Rectal smooth muscle tissue (tissue), 1 donor: ENCODE measurements at regions not wholly inside any gene's neighbourhood (a gene's known extent, or its start where the extent isn't known, plus 50 kb on each side); places are given as distances from the start of the nearest gene placed in this dataset.

Source experiments
- H3K27ac ChIP-seq: one replicate; pipeline ENCODE4 v1.7.0; 2013; ENCODE audit warnings: low read depth, low read length, inconsistent platforms
- H3K27me3 ChIP-seq: one replicate; pipeline ENCODE4 v1.7.0; 2013; ENCODE audit warnings: low read length; ENCODE audit not compliant: control insufficient read depth, insufficient read depth
- H3K36me3 ChIP-seq: one replicate; pipeline ENCODE4 v1.7.0; 2013; ENCODE audit warnings: low read length; ENCODE audit not compliant: control insufficient read depth, insufficient read depth
- H3K4me1 ChIP-seq: one replicate; pipeline ENCODE4 v1.7.0; 2013; ENCODE audit warnings: low read length; ENCODE audit not compliant: control insufficient read depth, insufficient read depth
- H3K4me3 ChIP-seq: one replicate; pipeline ENCODE4 v1.7.0; 2013; ENCODE audit warnings: low read length
- H3K9ac ChIP-seq: one replicate; pipeline ENCODE4 v1.7.0; 2013; ENCODE audit warnings: low read length

- Histone ChIP-seq H3K9ac (no peak overlapping the region), H3K4me3 (no peak overlapping the region), H3K36me3 (no peaks in the 10 kb centered on the region), H3K4me1 (peaks cover 7% of the 10 kb centered on the region), H3K27me3 (no peaks in the 10 kb centered on the region), H3K27ac (no peak overlapping the region)
Measured at GRCh38 chr2:150610670-150611279, 123.3 kb upstream of the RND3 start.

GRCh38 chr2:150609831-150610582 lies 122.5 kb upstream of the RND3 start:
- Histone ChIP-seq H3K9ac (no peak overlapping the region), H3K27me3 (no peaks in the 10 kb centered on the region), H3K27ac (no peak overlapping the region), H3K4me3 (no peak overlapping the region), H3K4me1 (peaks cover 7% of the 10 kb centered on the region), H3K36me3 (no peaks in the 10 kb centered on the region)

GRCh38 chr2:150608341-150608740 lies 120.9 kb upstream of the RND3 start:
- Histone ChIP-seq H3K27me3 (no peaks in the 10 kb centered on the region), H3K27ac (no peak overlapping the region), H3K4me3 (no peak overlapping the region), H3K9ac (no peak overlapping the region), H3K36me3 (no peaks in the 10 kb centered on the region), H3K4me1 (peaks cover 6% of the 10 kb centered on the region)

DNA sequence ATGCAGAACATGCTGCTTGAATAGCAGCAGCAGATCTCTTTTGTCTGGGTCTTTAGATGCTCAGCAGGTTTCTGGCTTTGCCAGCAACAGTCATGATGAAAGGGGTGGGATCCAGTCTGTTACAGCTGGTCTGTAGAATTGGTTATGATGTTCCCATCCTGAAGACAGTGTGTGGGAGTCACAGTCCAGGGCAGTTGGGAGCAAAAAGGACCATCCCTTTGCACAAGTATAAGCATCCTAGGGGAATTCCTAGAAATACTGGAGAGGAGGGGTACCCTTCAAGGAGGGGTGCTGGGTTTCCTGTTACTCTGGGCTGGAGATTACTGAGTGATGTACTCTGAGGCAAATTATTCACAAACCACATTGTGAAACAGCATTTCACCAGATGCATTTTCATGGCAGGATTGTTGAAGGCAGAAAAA lies 119.9 kb upstream of the RND3 start:
- Histone ChIP-seq H3K9ac (no peak overlapping the region), H3K36me3 (no peaks in the 10 kb centered on the region), H3K4me3 (no peak overlapping the region), H3K4me1 (peaks cover 3% of the 10 kb centered on the region), H3K27ac (no peak overlapping the region), H3K27me3 (no peaks in the 10 kb centered on the region)

GRCh38 chr2:150606380-150607060 lies 119.1 kb upstream of the RND3 start:
- Histone ChIP-seq H3K36me3 (no peaks in the 10 kb centered on the region), H3K27ac (no peak overlapping the region), H3K27me3 (no peaks in the 10 kb centered on the region), H3K4me1 (peaks cover 3% of the 10 kb centered on the region), H3K4me3 (no peak overlapping the region), H3K9ac (no peak overlapping the region)

GRCh38 chr2:150605664-150606063 lies 118.2 kb upstream of the RND3 start:
- Histone ChIP-seq H3K36me3 (no peaks in the 10 kb centered on the region), H3K4me3 (no peak overlapping the region), H3K27me3 (no peaks in the 10 kb centered on the region), H3K27ac (no peak overlapping the region), H3K9ac (no peak overlapping the region), H3K4me1 (peaks cover 3% of the 10 kb centered on the region)

DNA sequence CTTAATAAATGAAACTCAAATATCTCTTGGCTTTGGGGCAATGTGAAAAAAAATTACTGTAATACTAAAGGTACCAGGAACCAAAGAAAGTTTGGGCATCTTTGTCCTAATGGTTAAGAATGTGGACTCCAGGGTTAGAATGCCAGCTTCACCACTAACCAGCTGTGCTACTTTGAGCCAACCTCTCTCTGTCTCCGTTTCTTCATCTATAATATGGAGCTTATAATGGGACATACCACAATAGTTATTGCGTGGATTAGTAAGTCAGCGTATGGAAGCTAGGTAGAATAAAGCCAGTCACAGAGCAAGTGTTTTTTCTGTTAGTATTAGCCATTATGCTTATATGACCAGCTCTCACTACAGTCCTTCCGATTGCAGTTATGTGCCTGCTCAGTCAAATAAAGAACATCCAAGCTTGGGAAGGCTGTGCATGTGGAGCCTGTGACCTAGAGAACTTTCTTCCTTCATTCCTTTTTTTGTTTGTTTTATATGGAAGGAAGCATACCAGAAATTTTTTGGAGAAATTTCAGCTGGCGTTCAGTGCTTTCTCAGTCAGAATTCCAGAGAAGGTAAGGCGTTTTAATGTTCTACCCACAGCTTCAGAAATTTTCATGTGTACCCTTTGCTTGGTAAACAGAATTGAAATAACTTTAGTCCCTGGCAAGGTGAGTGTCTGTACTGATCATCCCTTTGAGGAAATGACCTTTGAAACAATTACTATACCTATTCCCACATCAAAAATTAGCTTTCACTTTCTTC lies 114.0 kb upstream of the RND3 start:
- Histone ChIP-seq H3K9ac (no peak overlapping the region), H3K4me1 (no peaks in the 10 kb centered on the region), H3K27ac (no peak overlapping the region), H3K4me3 (no peak overlapping the region), H3K27me3 (no peaks in the 10 kb centered on the region), H3K36me3 (no peaks in the 10 kb centered on the region)

DNA sequence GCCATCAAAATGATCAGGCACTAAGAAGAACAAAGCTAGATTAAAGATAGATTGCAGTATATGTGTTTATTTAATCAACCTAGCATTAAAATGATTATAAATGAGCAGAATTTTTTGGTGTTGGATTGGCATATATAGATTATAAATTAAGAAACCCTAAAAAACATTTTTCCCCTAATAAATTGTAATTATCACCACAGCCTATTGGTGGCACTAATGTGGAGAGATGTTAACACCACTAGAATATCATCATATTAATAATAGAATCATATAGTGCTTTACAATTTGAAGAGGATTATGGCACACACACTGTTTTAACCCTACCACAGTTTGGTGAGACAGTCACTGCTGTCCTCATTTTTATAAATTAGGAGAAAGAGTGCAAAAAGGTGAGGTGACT lies 112.4 kb upstream of the RND3 start:
- no peaks in the 10 kb centered on the region for H3K27me3 ChIP-seq
- no peak overlapping the region for H3K4me3 ChIP-seq
- no peaks in the 10 kb centered on the region for H3K36me3 ChIP-seq
- no peaks in the 10 kb centered on the region for H3K4me1 ChIP-seq
- H3K9ac ChIP-seq, result no peak overlapping the region
- H3K27ac ChIP-seq, result no peak overlapping the region

- Histone ChIP-seq H3K9ac (no peak overlapping the region), H3K4me1 (no peaks in the 10 kb centered on the region), H3K27me3 (no peaks in the 10 kb centered on the region), H3K4me3 (no peak overlapping the region), H3K27ac (no peak overlapping the region), H3K36me3 (no peaks in the 10 kb centered on the region)
Measured at GRCh38 chr2:150598383-150598782, 110.9 kb upstream of the RND3 start.

DNA sequence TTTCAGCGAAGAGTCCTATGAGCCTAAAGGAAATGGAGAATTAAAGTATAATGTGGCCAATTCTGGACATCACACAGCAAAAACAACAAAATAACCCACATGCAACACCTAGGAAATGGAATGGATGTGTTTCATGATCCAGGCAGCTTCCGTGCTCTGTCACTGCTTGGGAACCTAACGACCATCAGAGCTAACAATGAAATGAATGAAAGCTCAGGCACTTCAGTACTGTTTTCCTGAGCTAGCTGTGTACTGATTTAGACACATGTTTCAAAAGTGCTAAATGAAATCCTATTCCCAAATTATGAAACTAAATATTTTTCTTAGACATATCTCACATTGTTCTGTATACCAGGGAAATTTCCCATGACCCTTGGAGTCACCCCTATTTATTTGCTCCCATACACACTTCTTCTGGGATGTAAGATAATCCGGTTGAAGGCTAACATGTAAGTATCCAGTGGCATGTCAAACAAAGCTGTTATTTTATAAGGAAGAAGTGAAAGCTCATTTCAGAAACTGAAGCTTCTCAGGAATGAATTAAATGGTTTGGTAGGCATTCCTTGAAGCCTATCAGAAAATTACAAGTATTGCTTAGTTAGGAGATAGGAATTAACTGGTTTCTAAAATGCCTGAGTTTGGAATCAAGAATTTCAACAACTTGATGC lies 108.5 kb upstream of the RND3 start:
- Histone ChIP-seq H3K4me3 (no peak overlapping the region), H3K27ac (no peak overlapping the region)

DNA sequence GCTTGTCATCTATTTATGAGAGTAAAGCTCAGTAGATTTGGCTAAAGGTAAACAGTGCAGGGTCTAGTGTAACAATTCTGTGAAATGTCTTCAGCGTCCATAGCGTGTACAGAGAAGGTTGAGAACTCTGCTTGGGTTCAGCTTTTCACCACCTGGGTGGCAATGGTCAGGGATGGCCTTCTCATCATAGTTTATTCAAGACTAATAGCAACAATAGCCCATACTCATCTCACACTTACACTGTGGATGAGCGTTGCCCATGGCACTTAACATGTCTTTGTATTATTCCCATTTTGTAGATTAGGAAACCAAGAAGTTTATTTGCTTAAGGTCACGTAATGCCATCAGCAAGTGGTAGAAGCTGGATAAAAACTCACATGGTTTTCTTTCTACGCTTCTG lies 106.8 kb upstream of the RND3 start:
- Histone ChIP-seq H3K9ac (no peak overlapping the region), H3K4me1 (no peaks in the 10 kb centered on the region), H3K27ac (no peak overlapping the region), H3K36me3 (no peaks in the 10 kb centered on the region), H3K27me3 (no peaks in the 10 kb centered on the region), H3K4me3 (no peak overlapping the region)

More for the DNA sequence above, 108.5 kb upstream of the RND3 start:
- Histone ChIP-seq H3K27me3 (no peaks in the 10 kb centered on the region), H3K9ac (no peak overlapping the region), H3K4me1 (no peaks in the 10 kb centered on the region), H3K36me3 (no peaks in the 10 kb centered on the region)
